ENCODE measurements at regions not wholly inside any gene's neighbourhood (a gene's known extent, or its start where the extent isn't known, plus 50 kb on each side); places are given as distances from the start of the nearest gene placed in this dataset.
"Not testable (repeated sequence)": the region's sequence is repeated elsewhere in the genome, so short reads cannot be mapped to it uniquely, and the experiment has no call there.

DNA sequence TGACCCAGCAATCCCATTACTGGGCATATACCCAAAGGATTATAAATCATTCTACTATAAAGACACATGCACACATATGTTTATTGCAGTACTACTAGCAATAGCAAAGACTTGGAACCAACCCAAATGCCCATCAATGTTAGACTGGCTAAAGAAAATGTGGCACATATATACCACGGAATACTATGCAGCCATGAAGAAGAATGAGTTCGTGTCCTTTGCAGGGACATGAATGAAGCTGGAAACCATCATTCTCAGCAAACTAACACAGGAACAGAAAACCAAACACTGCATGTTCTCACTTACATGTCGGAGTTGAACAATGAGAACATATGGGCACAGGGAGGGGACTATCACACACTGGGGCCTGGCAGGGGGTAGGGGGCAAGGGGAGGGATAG is 183.0 kb downstream of the HACE1 start:
- H3K4me3 ChIP-seq; H3K4me1 ChIP-seq (replicated peaks in 1 of 2; ENCODE audit: control insufficient read depth in 2 of 2, insufficient read depth in 2 of 2, low read length in 2 of 2); H3K36me3 ChIP-seq (ENCODE audit: control insufficient read depth, insufficient read depth, low read length); H3K27ac ChIP-seq (ENCODE audit: extremely low read depth, low read depth, low read length); H3K9me3 ChIP-seq (replicated peaks; ENCODE audit: control insufficient read depth, insufficient read depth, low read depth, low read length); H3K79me2 ChIP-seq (ENCODE audit: control insufficient read depth, insufficient read depth, low read length); DNase-seq (ENCODE audit: extremely low read depth in 1 of 4, low spot score in 3 of 4); CTCF ChIA-PET (ENCODE audit: low intra/inter-chr PET ratio); H2AFZ ChIP-seq (ENCODE audit: low read depth, low read length); ATAC-seq; POLR2A ChIA-PET; H3K4me2 ChIP-seq (ENCODE audit: insufficient read depth, low read length); intact Hi-C loops (cut with micrococcal nuclease); in situ Hi-C loops (cut with MboI); H3K9me1 ChIP-seq (ENCODE audit: control insufficient read depth, insufficient read depth, low read length); H4K20me1 ChIP-seq (replicated peaks; ENCODE audit: control insufficient read depth, insufficient read depth, low read length); FAIRE-seq; H3K9ac ChIP-seq (ENCODE audit: insufficient read depth in 1 of 2, low read depth in 2 of 2, low read length in 2 of 2); H3K27me3 ChIP-seq (ENCODE audit: control insufficient read depth in 2 of 2, insufficient read depth in 2 of 2, low read length in 2 of 2); BruUV-seq (replicated peaks): not testable (repeated sequence)
- peak; percentile 88 for TF ChIP-seq ZNF146 (CRISPR knock-in tag; IDR thresholded peaks at IDR 0.05; ENCODE audit: unreplicated experiment)
- WGBS (ENCODE audit: insufficient coverage, low coverage, missing lambda C conversion rate) = 3% methylated on average over 3 of the region's 3 CpGs

DNA sequence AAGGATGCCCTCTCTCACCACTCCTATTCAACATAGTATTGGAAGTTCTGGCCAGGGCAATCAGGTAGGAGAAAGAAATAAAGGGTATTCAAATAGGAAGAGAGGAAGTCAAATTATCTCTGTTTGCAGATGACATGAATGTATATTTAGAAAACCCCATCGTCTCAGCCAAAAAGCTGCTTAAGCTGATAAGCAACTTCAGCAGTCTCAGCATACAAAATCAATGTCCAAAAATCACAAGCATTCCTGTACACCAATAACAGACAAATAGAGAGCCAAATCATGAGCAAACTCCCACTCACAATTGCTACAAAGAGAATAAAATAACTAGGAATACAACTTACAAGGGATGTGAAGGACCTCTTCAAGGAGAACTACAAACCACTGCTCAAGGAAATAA is 184.6 kb downstream of the HACE1 start:
- BruUV-seq (replicated peaks); H3K36me3 ChIP-seq (ENCODE audit: control insufficient read depth, insufficient read depth, low read length); H3K27ac ChIP-seq (ENCODE audit: extremely low read depth, low read depth, low read length); H3K79me2 ChIP-seq (ENCODE audit: control insufficient read depth, insufficient read depth, low read length); H3K4me2 ChIP-seq (ENCODE audit: insufficient read depth, low read length); H3K4me3 ChIP-seq; CTCF ChIA-PET (ENCODE audit: low intra/inter-chr PET ratio); ATAC-seq; in situ Hi-C loops (cut with MboI); intact Hi-C loops (cut with micrococcal nuclease); H3K4me1 ChIP-seq (replicated peaks in 1 of 2; ENCODE audit: control insufficient read depth in 2 of 2, insufficient read depth in 2 of 2, low read length in 2 of 2); H3K27me3 ChIP-seq (ENCODE audit: control insufficient read depth in 2 of 2, insufficient read depth in 2 of 2, low read length in 2 of 2); H3K9me1 ChIP-seq (ENCODE audit: control insufficient read depth, insufficient read depth, low read length); H4K20me1 ChIP-seq (replicated peaks; ENCODE audit: control insufficient read depth, insufficient read depth, low read length); POLR2A ChIA-PET; FAIRE-seq; H2AFZ ChIP-seq (ENCODE audit: low read depth, low read length); H3K9me3 ChIP-seq (replicated peaks; ENCODE audit: control insufficient read depth, insufficient read depth, low read depth, low read length); H3K9ac ChIP-seq (ENCODE audit: insufficient read depth in 1 of 2, low read depth in 2 of 2, low read length in 2 of 2); TF ChIP-seq FOXM1 (CRISPR knock-in tag; IDR thresholded peaks at IDR 0.05; ENCODE audit: low read depth): not testable (repeated sequence)
- DNase-seq (ENCODE audit: extremely low read depth in 1 of 4, low spot score in 3 of 4) = peak in 1 of 4 experiments; percentile 27
- 0% methylated on average over 1 of the region's 1 CpG for WGBS (ENCODE audit: insufficient coverage, low coverage, missing lambda C conversion rate)
- TF ChIP-seq NFXL1 (CRISPR knock-in tag; IDR thresholded peaks at IDR 0.05) = 0 out of 2 replicates have a peak, but pooled peaks have one; percentile 25
- TF ChIP-seq, protein P1, sequence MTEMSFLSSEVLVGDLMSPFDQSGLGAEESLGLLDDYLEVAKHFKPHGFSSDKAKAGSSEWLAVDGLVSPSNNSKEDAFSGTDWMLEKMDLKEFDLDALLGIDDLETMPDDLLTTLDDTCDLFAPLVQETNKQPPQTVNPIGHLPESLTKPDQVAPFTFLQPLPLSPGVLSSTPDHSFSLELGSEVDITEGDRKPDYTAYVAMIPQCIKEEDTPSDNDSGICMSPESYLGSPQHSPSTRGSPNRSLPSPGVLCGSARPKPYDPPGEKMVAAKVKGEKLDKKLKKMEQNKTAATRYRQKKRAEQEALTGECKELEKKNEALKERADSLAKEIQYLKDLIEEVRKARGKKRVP (CRISPR knock-in tag; IDR thresholded peaks at IDR 0.05) = peak; percentile 42; the same call in 1 of the 2 replicates
- TF ChIP-seq NCOR1 (IDR thresholded peaks at IDR 0.05) = peak; percentile 85
- peak; percentile 94; the same call in 1 of the 2 replicates for TF ChIP-seq SMARCE1 (IDR thresholded peaks at IDR 0.05)
- TF ChIP-seq NFIC (IDR thresholded peaks at IDR 0.05) = peak; percentile 70
- peak; percentile 79 for TF ChIP-seq SMAD4 (CRISPR knock-in tag; conservative IDR thresholded peaks at IDR 0.05)
- TF ChIP-seq HDAC2 (IDR thresholded peaks at IDR 0.05) = peak; percentile 99
- 0 out of 2 replicates have a peak, but pooled peaks have one; percentile 42 for TF ChIP-seq DMBX1 (CRISPR knock-in tag; IDR thresholded peaks at IDR 0.05; ENCODE audit: borderline replicate concordance)
- peak; percentile 80; the same call in 1 of the 2 replicates for TF ChIP-seq KLF16 (IDR thresholded peaks at IDR 0.05)
- peak; percentile 94 for TF ChIP-seq ARID1B (IDR thresholded peaks at IDR 0.05)
- peak; percentile 37; the same call in 1 of the 2 replicates for TF ChIP-seq MTA1 (IDR thresholded peaks at IDR 0.05; ENCODE audit: borderline replicate concordance)
- 0 out of 2 replicates have a peak, but pooled peaks have one; percentile 61 for TF ChIP-seq CC2D1A (IDR thresholded peaks at IDR 0.05)
- TF ChIP-seq TRIM24 (IDR thresholded peaks at IDR 0.05) = peak; percentile 69 to 74; a peak in 3 of 4 replicates
- TF ChIP-seq, protein P2, sequence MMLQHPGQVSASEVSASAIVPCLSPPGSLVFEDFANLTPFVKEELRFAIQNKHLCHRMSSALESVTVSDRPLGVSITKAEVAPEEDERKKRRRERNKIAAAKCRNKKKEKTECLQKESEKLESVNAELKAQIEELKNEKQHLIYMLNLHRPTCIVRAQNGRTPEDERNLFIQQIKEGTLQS (IDR thresholded peaks at IDR 0.05) = peak; percentile 24; the same call in 1 of the 2 replicates
- TF ChIP-seq, protein P2 (CRISPR knock-in tag; conservative IDR thresholded peaks at IDR 0.05) = not testable (repeated sequence)
- 0 out of 2 replicates have a peak, but pooled peaks have one; percentile 19 for TF ChIP-seq ATF7 (IDR thresholded peaks at IDR 0.05)
- peak; percentile 66; the same call in 1 of the 2 replicates for TF ChIP-seq FOXM1 (IDR thresholded peaks at IDR 0.05; ENCODE audit: low read depth)
